Pancreas (tissue), 10 donors: ENCODE measurements at regions not wholly inside any gene's neighbourhood (a gene's known extent, or its start where the extent isn't known, plus 50 kb on each side); places are given as distances from the start of the nearest gene placed in this dataset.

ENCODE experiments used
- ATAC-seq, 4 donors: fragments of 200-7000 bp; cut with Tn5 transposase; one replicate each; pipeline versions ENCODE4 v1.8.0 to v1.9.1; 2020; ENCODE audit warnings: mild to moderate bottlenecking in 4 of 4, moderate library complexity in 4 of 4
- DNase-seq, 6 donors: peaks; one replicate each; pipeline ENCODE4 v3.0.0-alpha.2; 2020
- FAIRE-seq: peaks from 2 replicates; lab custom pipeline; 2012; peaks lifted over from hg19 to GRCh38; lab: Jason Lieb, UNC
- H3K27ac ChIP-seq, 4 donors: fragments of 200-600 bp; sonication (generic); 1 replicate in 3 of 4; 2 replicates in 1 of 4; pipeline versions ENCODE4 v1.5.0 to v1.8.0; 2020
- H3K27me3 ChIP-seq, 4 donors: fragments of 200-600 bp; one replicate each; pipeline ENCODE4 v1.8.0; 2021
- H3K36me3 ChIP-seq, 3 donors: fragments of 200-600 bp; sonication (generic) in 1 of 3; one replicate each; pipeline versions ENCODE4 v1.5.0 to v1.8.0; 2020 to 2021
- H3K4me1 ChIP-seq, 3 donors: fragments of 200-600 bp; one replicate each; pipeline ENCODE4 v1.8.0; 2021
- H3K4me3 ChIP-seq, 4 donors: fragments of 200-600 bp; sonication (generic) in 2 of 4; one replicate each; pipeline versions ENCODE4 v1.5.0 to v1.8.0; 2020 to 2021
- H3K9me3 ChIP-seq, 4 donors: fragments of 200-600 bp; one replicate each; pipeline ENCODE4 v1.8.0; 2021
- WGBS, 2 donors: extraction: QIAGEN DNeasy Blood & Tissue Kit; methylation state at CpG; one replicate each; pipeline ENCODE4 v1.1.7; 2013; 5-methylcytosine and 5-hydroxymethylcytosine counted together
- intact Hi-C, 3 donors: fragments of 100-400 bp; cut with DNase I; formaldehyde crosslinking; loops; one replicate each; pipeline versions ENCODE4 v1.11.1 to v1.14.2; 2022
- TF ChIP-seq, protein P1 (sequence below), 4 donors: fragments of 200-600 bp; sonication (generic) in 3 of 4; IDR thresholded peaks; one replicate each; pipeline versions ENCODE4 v1.5.0 to v1.8.0; 2021; ENCODE audit warnings: antibody characterized with exemption in 4 of 4
- donor health status: healthy with polysubstance abuse.
- donor health status: DM: no; HTN: no; CAD: no; lungs with moderate emphysema.
- donor health status: DM: no; HTN: no; CAD: no.
- donor health status: control.
- donor health status: control.
- donor health status: Bipolar disorder and iron deficiency.
- donor health status: DM: yes; HTN: yes; CAD: no.
- donor health status: DM: no; HTN: no; CAD: no.
- donor health status: DM: no; HTN: no; CAD: no.
- donor health status: DM: yes; HTN: yes; CAD: no.

DNA sequence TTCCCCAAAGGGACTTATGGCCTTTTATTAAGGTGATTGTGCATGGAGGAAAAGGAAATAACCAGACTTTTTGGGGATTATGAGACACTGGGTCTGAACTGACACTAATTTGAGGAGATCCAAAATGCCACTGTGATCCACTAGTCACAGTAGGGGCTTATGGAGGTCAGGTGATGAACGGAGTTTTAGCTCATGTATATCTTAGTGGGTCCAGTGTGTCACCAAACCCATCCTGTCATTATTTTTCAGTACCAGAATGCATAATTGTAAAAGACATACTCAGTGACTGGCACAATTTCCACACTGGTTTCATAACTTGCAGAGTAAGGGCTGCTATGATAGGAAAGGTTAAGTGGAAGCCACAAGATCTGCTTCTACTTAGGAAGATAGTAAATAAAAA is 131.3 kb downstream of the RTL3 start:
- Histone ChIP-seq H3K9me3 (no peaks in the 10 kb centered on the region), H3K36me3 (no peaks in the 10 kb centered on the region), H3K27ac (no peak overlapping the region), H3K4me1 (no peaks in the 10 kb centered on the region), H3K4me3 (no peak overlapping the region), H3K27me3 (peaks cover 0 to 5% (median 0%) of the 10 kb centered on the region in 4 donors)
- intact Hi-C loops, result no loop called here
- 32 to 41% methylated on average over 1 of the region's 1 CpG for WGBS, 2 donors
- no peak for DNase-seq
- ATAC-seq, result no peak
- no peak for FAIRE-seq
- TF ChIP-seq, protein P1, sequence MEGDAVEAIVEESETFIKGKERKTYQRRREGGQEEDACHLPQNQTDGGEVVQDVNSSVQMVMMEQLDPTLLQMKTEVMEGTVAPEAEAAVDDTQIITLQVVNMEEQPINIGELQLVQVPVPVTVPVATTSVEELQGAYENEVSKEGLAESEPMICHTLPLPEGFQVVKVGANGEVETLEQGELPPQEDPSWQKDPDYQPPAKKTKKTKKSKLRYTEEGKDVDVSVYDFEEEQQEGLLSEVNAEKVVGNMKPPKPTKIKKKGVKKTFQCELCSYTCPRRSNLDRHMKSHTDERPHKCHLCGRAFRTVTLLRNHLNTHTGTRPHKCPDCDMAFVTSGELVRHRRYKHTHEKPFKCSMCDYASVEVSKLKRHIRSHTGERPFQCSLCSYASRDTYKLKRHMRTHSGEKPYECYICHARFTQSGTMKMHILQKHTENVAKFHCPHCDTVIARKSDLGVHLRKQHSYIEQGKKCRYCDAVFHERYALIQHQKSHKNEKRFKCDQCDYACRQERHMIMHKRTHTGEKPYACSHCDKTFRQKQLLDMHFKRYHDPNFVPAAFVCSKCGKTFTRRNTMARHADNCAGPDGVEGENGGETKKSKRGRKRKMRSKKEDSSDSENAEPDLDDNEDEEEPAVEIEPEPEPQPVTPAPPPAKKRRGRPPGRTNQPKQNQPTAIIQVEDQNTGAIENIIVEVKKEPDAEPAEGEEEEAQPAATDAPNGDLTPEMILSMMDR (IDR thresholded peaks at IDR 0.05), result no peak

DNA sequence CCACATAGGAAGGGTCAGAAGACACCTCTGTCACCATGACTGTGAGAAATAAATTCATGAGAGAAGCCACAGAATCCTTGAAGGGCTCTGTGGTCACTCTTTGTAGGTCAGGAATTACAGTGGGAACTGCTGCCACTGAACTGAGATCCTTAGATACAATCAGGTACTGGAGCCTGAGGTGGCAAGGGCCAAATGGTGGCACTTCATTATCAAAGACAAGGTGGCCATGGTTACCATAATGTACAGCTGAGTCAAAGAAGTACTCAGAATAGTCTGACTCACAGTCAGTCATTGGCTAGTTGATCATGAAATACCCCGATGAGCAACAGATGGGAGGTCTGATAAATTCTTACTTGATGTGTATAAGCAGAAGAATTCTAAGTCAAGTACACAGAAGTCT is 131.9 kb downstream of the RTL3 start:
- Histone ChIP-seq H3K36me3 (no peaks in the 10 kb centered on the region), H3K27me3 (peaks cover 0 to 5% (median 0%) of the 10 kb centered on the region in 4 donors), H3K4me3 (no peak overlapping the region), H3K9me3 (no peaks in the 10 kb centered on the region), H3K4me1 (no peaks in the 10 kb centered on the region), H3K27ac (no peak overlapping the region)
- no peak for ATAC-seq
- TF ChIP-seq, protein P1 (IDR thresholded peaks at IDR 0.05), result no peak
- 69 to 74% methylated on average over 1 of the region's 1 CpG for WGBS, 2 donors
- intact Hi-C loops, result no loop called here
- no peak for FAIRE-seq
- no peak for DNase-seq

DNA sequence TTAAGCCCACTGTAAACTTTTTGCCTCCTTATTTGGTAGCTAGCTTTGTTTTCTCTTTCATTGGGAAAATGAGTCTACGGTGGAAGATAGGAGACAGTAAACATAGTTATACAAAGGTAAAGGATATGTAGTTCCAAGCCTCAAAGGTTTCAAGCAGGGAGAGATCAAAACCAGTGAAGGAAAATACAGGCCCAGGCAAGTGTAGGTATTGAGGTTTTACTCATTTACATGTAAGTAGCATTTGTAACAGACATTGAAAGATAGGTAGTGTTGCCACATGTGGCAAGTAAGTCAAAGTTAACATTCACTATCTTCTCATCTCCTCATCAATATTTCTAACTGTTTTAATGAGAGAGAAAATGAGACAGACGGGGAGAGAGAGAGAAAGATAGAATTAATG is 136.5 kb downstream of the RTL3 start:
- intact Hi-C loops, result no loop called here
- no peak for FAIRE-seq
- Histone ChIP-seq H3K27ac (no peak overlapping the region), H3K9me3 (no peaks in the 10 kb centered on the region), H3K4me3 (no peak overlapping the region), H3K36me3 (no peaks in the 10 kb centered on the region), H3K27me3 (peaks cover 0 to 11% (median 0%) of the 10 kb centered on the region in 4 donors), H3K4me1 (no peaks in the 10 kb centered on the region)
- TF ChIP-seq, protein P1 (IDR thresholded peaks at IDR 0.05), result no peak
- DNase-seq, result no peak
- whole genome bisulfite sequencing, 2 donors, result 37 to 42% methylated on average over 2 of the region's 2 CpGs
- ATAC-seq, result no peak

DNA sequence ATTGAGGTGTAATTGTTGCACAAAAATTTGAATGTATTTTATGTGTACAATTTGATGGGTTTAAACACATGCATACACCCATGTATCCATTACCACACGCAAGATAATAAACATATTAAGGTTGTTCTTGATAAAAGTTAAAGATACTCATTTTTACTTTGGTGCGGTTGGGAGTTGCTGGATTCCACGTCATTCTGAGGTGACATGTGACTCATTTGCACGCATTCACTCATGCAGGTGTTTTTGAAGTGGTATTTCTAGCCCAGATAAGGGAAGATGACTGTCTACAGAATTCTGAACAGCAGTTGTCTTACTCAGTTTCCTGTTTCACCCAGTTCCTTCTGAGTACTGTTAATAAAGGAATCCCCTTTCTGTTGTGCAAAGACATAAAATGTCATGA is 142.0 kb downstream of the RTL3 start:
- no peak overlapping the region for H3K4me3 ChIP-seq
- H3K27me3 ChIP-seq, result peaks cover 0 to 11% (median 0%) of the 10 kb centered on the region in 4 donors
- intact Hi-C loops, result no loop called here
- H3K9me3 ChIP-seq, result no peaks in the 10 kb centered on the region
- no peak for DNase-seq
- WGBS, 2 donors, result 38 to 46% methylated on average over 4 of the region's 4 CpGs
- H3K27ac ChIP-seq, result no peak overlapping the region
- H3K4me1 ChIP-seq, result no peaks in the 10 kb centered on the region
- TF ChIP-seq, protein P1 (IDR thresholded peaks at IDR 0.05), result no peak
- no peaks in the 10 kb centered on the region for H3K36me3 ChIP-seq
- ATAC-seq, result no peak
- FAIRE-seq, result no peak

DNA sequence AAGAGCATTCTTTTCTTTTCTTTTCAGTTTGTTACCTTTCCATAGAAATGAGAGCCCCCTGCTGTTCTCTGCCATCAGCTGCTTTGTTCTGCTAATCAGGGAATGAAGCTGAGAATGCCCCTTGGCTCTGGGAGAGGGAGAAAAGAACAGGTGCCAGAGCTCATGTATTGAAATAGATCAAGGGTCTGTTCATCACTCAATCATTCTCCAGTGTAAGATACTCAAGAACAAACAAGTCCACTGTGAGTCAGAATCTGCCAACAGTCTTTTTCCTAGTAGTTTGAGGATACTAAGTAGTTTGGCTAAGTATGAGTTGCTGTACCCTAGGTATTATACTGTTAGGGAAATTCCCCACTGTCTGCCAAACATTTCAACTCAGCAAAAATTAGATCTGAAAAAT is 144.3 kb downstream of the RTL3 start:
- intact Hi-C loops, result no loop called here
- H3K4me1 ChIP-seq, result no peaks in the 10 kb centered on the region
- DNase-seq, result no peak
- H3K9me3 ChIP-seq, result no peaks in the 10 kb centered on the region
- H3K4me3 ChIP-seq, result no peak overlapping the region
- TF ChIP-seq, protein P1 (IDR thresholded peaks at IDR 0.05), result no peak
- peaks cover 0 to 8% (median 0%) of the 10 kb centered on the region in 4 donors for H3K27me3 ChIP-seq
- FAIRE-seq, result no peak
- no peak for ATAC-seq
- no peaks in the 10 kb centered on the region for H3K36me3 ChIP-seq
- no peak overlapping the region for H3K27ac ChIP-seq
